ENCODE measurements at regions not wholly inside any gene's neighbourhood (a gene's known extent, or its start where the extent isn't known, plus 50 kb on each side); places are given as distances from the start of the nearest gene placed in this dataset.

DNA sequence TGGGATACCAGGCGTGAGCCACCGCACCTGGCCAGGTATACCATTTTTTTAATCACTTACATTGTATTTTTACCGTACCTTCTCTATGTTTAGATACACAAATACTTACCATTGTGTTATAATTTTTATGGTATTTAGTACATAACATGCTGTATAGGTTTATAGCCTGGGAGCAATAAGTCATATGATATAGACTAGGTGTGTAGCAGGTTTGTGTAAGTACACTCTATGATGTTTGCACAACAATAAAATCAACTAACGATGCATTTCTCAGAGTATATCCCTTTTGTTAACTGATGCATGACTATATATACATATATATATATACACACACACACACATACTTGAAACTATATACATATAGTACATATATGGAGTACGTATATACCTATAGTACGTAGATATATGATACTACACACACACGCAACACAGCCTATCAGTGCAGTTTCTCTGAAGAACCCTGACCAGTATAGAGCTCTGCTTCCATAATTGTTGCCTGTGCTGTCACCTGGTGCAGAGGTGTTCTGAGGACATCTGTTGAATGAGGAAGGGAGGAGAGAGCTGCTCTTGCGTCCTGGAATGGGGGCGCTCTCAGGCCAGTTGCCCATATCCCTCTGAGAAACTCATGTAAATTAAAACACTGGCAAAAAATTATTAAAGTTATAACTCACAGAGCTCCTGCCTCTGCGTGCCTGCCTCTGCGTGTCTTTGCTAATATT, 315.3 kb downstream of the FGFR2 start:
- H3K4me2 ChIP-seq (ENCODE audit: low read length) = no peak overlapping the region
- H3K4me1 ChIP-seq (ENCODE audit: insufficient read depth, low read length, severe bottlenecking) = no peaks in the 10 kb centered on the region
- no peaks in the 10 kb centered on the region for H3K9me2 ChIP-seq (ENCODE audit: low read depth, low read length)
- H3K9ac ChIP-seq (ENCODE audit: low read length) = no peak overlapping the region
- H3K9me3 ChIP-seq (ENCODE audit: low read length) = no peaks in the 10 kb centered on the region
- H3F3A ChIP-seq (ENCODE audit: insufficient read depth, low read length) = no peaks in the 10 kb centered on the region
- no peak overlapping the region for H3K4me3 ChIP-seq (ENCODE audit: low read depth, low read length, poor library complexity, severe bottlenecking)
- no peaks in the 10 kb centered on the region for H3K79me2 ChIP-seq (ENCODE audit: insufficient read depth, low read length)
- H2AFZ ChIP-seq (ENCODE audit: low read length) = no peak overlapping the region
- H3K36me3 ChIP-seq (ENCODE audit: insufficient read depth, low read length) = no peaks in the 10 kb centered on the region
- H3K27me3 ChIP-seq (ENCODE audit: insufficient read depth, low read length) = no peaks in the 10 kb centered on the region
- TF ChIP-seq, protein P1, sequence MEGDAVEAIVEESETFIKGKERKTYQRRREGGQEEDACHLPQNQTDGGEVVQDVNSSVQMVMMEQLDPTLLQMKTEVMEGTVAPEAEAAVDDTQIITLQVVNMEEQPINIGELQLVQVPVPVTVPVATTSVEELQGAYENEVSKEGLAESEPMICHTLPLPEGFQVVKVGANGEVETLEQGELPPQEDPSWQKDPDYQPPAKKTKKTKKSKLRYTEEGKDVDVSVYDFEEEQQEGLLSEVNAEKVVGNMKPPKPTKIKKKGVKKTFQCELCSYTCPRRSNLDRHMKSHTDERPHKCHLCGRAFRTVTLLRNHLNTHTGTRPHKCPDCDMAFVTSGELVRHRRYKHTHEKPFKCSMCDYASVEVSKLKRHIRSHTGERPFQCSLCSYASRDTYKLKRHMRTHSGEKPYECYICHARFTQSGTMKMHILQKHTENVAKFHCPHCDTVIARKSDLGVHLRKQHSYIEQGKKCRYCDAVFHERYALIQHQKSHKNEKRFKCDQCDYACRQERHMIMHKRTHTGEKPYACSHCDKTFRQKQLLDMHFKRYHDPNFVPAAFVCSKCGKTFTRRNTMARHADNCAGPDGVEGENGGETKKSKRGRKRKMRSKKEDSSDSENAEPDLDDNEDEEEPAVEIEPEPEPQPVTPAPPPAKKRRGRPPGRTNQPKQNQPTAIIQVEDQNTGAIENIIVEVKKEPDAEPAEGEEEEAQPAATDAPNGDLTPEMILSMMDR (IDR thresholded peaks at IDR 0.05; ENCODE audit: low read length) = no peak
- no peak for TF ChIP-seq EZH2 (IDR thresholded peaks at IDR 0.05; ENCODE audit: borderline replicate concordance, low read length)
- H4K20me1 ChIP-seq (ENCODE audit: insufficient read depth, low read length) = no peaks in the 10 kb centered on the region
- no peak overlapping the region for H3K27ac ChIP-seq (ENCODE audit: low read depth, low read length, poor library complexity, severe bottlenecking)

- no peaks in the 10 kb centered on the region for H4K20me1 ChIP-seq (ENCODE audit: insufficient read depth, low read length)
- H2AFZ ChIP-seq (ENCODE audit: low read length) = no peak overlapping the region
- no peaks in the 10 kb centered on the region for H3K79me2 ChIP-seq (ENCODE audit: insufficient read depth, low read length)
- no peak overlapping the region for H3K27ac ChIP-seq (ENCODE audit: low read depth, low read length, poor library complexity, severe bottlenecking)
- H3K4me1 ChIP-seq (ENCODE audit: insufficient read depth, low read length, severe bottlenecking) = no peaks in the 10 kb centered on the region
- H3K4me3 ChIP-seq (ENCODE audit: low read depth, low read length, poor library complexity, severe bottlenecking) = no peak overlapping the region
- no peaks in the 10 kb centered on the region for H3K9me3 ChIP-seq (ENCODE audit: low read length)
- no peaks in the 10 kb centered on the region for H3K9me2 ChIP-seq (ENCODE audit: low read depth, low read length)
- no peak overlapping the region for H3K4me2 ChIP-seq (ENCODE audit: low read length)
- H3K9ac ChIP-seq (ENCODE audit: low read length) = no peak overlapping the region
- no peak for TF ChIP-seq EZH2 (IDR thresholded peaks at IDR 0.05; ENCODE audit: borderline replicate concordance, low read length)
- TF ChIP-seq, protein P1 (IDR thresholded peaks at IDR 0.05; ENCODE audit: low read length) = no peak
- H3F3A ChIP-seq (ENCODE audit: insufficient read depth, low read length) = no peaks in the 10 kb centered on the region
- H3K36me3 ChIP-seq (ENCODE audit: insufficient read depth, low read length) = no peaks in the 10 kb centered on the region
- no peaks in the 10 kb centered on the region for H3K27me3 ChIP-seq (ENCODE audit: insufficient read depth, low read length)
Observed at GRCh38 chr10:121284936-121285335, 313.3 kb downstream of the FGFR2 start.

DNA sequence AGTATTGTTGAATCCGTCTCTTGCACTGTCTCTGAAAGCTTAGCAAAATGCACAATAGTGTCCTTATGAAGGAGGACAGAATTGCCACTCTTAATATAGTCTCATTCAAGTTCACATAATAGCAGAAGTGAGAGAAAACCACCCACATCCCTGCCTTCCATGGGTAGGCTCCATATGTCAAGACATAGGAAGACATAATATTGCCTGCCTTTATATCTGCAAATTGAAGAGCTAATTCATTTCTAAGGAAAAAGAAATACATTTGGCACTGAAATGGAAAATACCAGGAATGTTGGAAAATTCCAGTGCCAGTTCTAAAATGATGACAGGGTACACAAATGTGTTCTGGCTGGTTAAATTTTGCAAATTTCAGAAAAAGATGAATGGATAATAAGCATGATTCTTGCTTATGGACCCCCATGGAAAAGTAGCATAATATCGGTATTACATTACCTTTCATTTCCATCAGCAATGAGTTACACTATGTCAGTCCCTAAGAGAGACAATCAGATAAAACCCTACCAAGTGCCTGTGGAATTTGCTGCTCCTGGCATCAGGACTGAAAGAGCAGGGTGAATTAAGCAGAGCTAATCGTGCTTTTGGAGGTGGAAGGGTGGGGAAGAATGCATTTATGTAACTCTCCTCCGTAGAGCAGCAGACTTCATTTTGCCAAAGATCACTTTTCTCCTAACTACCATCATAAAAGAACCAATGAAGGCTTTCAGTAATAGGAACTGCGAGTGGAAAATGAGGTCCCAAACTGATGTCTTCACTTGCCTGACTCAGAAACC, 312.6 kb downstream of the FGFR2 start:
- Histone ChIP-seq H3K27me3 (ENCODE audit: insufficient read depth, low read length) (no peaks in the 10 kb centered on the region), H3F3A (ENCODE audit: insufficient read depth, low read length) (no peaks in the 10 kb centered on the region), H3K27ac (ENCODE audit: low read depth, low read length, poor library complexity, severe bottlenecking) (no peak overlapping the region), H3K4me3 (ENCODE audit: low read depth, low read length, poor library complexity, severe bottlenecking) (no peak overlapping the region), H3K4me1 (ENCODE audit: insufficient read depth, low read length, severe bottlenecking) (no peaks in the 10 kb centered on the region), H3K4me2 (ENCODE audit: low read length) (no peak overlapping the region), H2AFZ (ENCODE audit: low read length) (no peak overlapping the region), H3K79me2 (ENCODE audit: insufficient read depth, low read length) (no peaks in the 10 kb centered on the region), H3K9me2 (ENCODE audit: low read depth, low read length) (no peaks in the 10 kb centered on the region), H3K9me3 (ENCODE audit: low read length) (no peaks in the 10 kb centered on the region), H3K36me3 (ENCODE audit: insufficient read depth, low read length) (no peaks in the 10 kb centered on the region), H4K20me1 (ENCODE audit: insufficient read depth, low read length) (no peaks in the 10 kb centered on the region), H3K9ac (ENCODE audit: low read length) (no peak overlapping the region)
- TF ChIP-seq, protein P1 (IDR thresholded peaks at IDR 0.05; ENCODE audit: low read length) = no peak
- no peak for TF ChIP-seq EZH2 (IDR thresholded peaks at IDR 0.05; ENCODE audit: borderline replicate concordance, low read length)
